Osteoblast (primary cell): ENCODE measurements at regions not wholly inside any gene's neighbourhood (a gene's known extent, or its start where the extent isn't known, plus 50 kb on each side); places are given as distances from the start of the nearest gene placed in this dataset.

ENCODE experiments used
- DNase-seq: peaks from one replicate; pipeline ENCODE4 v3.0.0; 2011; ENCODE audit warnings: low spot score, mixed read lengths; ENCODE audit not compliant: insufficient read length; ENCODE audit errors: missing footprints
- H2AFZ ChIP-seq: 2 replicates; pipeline ENCODE4 v1.6.0; 2011; ENCODE audit warnings: mild to moderate bottlenecking, low read length
- H3K27ac ChIP-seq: 2 replicates; pipeline ENCODE4 v1.5.1; 2011; ENCODE audit warnings: mild to moderate bottlenecking, low read depth, low read length, moderate library complexity
- H3K27me3 ChIP-seq: 2 replicates; pipeline ENCODE4 v1.6.0; 2012; ENCODE audit warnings: mild to moderate bottlenecking, control low read depth, inconsistent platforms, low read length, moderate library complexity; ENCODE audit not compliant: insufficient read depth
- H3K36me3 ChIP-seq: 2 replicates; pipeline ENCODE4 v1.5.1; 2011; ENCODE audit warnings: mild to moderate bottlenecking, low read length, control low read depth, moderate library complexity; ENCODE audit not compliant: insufficient read depth
- H3K4me1 ChIP-seq: 2 replicates; pipeline ENCODE4 v1.5.1; 2011; ENCODE audit warnings: mild to moderate bottlenecking, low read length, control low read depth, moderate library complexity; ENCODE audit not compliant: insufficient read depth
- H3K4me2 ChIP-seq: 2 replicates; pipeline ENCODE4 v1.6.0; 2011; ENCODE audit warnings: mild to moderate bottlenecking, low read length; ENCODE audit not compliant: insufficient read depth
- H3K4me3 ChIP-seq: fragments of 200-600 bp; sonication (generic); 3 replicates; pipeline ENCODE4 v1.5.1; 2012; ENCODE audit warnings: mild to moderate bottlenecking, low read length, inconsistent platforms; ENCODE audit not compliant: insufficient read depth
- H3K79me2 ChIP-seq: 2 replicates; pipeline ENCODE4 v1.6.0; 2012; ENCODE audit warnings: mild to moderate bottlenecking, low read length, control low read depth, inconsistent platforms; ENCODE audit not compliant: insufficient read depth
- H3K9me3 ChIP-seq: 2 replicates; pipeline ENCODE4 v1.5.1; 2011; ENCODE audit warnings: low read depth, low read length, control low read depth
- H4K20me1 ChIP-seq: 2 replicates; pipeline ENCODE4 v1.6.0; 2012; ENCODE audit warnings: mild to moderate bottlenecking, low read length, control low read depth; ENCODE audit not compliant: insufficient read depth
- TF ChIP-seq, protein P1 (sequence below): IDR thresholded peaks from 2 replicates; pipeline ENCODE4 v1.5.1; 2011; ENCODE audit warnings: mild to moderate bottlenecking, low read depth, low read length, moderate library complexity; ENCODE audit errors: extremely low read depth

DNA sequence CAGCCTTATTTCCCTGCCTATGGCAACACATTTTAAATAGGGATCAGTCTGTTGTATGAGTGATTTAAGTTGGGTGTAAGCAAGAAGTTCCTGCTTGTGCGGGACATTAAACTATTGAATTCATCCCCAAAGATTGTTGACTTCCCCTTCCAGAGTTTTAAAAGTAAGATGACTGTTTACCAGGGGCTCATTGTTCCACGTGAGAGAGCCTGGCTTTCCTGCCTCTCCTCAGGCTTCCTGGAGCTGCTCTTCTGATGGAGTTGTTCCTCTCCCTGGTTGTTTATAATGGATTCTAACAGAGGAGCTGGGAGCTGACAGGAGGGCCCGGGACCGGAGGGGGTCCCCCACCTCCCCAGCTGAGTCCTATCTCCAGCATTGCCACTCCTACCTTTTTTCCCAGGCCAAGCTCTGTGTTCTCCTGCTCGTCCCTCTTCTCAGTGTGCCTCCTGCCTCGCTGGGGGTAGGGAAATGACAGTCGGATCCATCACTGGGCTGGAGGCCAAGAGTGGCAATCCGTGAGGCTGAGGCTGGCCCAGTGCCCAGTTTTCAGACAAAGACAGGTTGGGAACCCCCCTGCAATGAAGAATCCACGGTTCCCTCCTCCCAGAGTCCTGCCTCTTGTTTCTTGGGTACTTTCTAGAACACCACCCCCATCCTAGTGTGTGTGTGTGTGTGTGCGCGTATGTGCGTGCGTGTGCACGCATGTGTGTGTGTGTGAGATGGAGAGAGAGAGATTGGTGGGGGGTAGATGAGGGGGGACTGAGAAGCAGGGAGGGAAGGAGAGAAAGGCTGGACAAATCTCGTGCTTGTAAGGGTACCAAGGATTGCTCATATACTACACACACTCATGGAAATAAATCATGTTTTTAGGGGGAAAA, 123.7 kb upstream of the NFIB start:
- Histone ChIP-seq H2AFZ (no peak overlapping the region), H3K27ac (no peak overlapping the region), H3K79me2 (no peaks in the 10 kb centered on the region), H3K36me3 (no peaks in the 10 kb centered on the region), H3K4me3 (no peak overlapping the region), H3K4me1 (peaks cover 8% of the 10 kb centered on the region), H3K27me3 (peaks cover 48% of the 10 kb centered on the region), H3K9me3 (no peaks in the 10 kb centered on the region), H4K20me1 (no peaks in the 10 kb centered on the region), H3K4me2 (no peak overlapping the region)
- TF ChIP-seq, protein P1, sequence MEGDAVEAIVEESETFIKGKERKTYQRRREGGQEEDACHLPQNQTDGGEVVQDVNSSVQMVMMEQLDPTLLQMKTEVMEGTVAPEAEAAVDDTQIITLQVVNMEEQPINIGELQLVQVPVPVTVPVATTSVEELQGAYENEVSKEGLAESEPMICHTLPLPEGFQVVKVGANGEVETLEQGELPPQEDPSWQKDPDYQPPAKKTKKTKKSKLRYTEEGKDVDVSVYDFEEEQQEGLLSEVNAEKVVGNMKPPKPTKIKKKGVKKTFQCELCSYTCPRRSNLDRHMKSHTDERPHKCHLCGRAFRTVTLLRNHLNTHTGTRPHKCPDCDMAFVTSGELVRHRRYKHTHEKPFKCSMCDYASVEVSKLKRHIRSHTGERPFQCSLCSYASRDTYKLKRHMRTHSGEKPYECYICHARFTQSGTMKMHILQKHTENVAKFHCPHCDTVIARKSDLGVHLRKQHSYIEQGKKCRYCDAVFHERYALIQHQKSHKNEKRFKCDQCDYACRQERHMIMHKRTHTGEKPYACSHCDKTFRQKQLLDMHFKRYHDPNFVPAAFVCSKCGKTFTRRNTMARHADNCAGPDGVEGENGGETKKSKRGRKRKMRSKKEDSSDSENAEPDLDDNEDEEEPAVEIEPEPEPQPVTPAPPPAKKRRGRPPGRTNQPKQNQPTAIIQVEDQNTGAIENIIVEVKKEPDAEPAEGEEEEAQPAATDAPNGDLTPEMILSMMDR, result no peak
- no peak for DNase-seq

- H3K79me2 ChIP-seq, result no peaks in the 10 kb centered on the region
- TF ChIP-seq, protein P1, result no peak
- no peak for DNase-seq
Observed at GRCh38 chr9:14435871-14436270, 121.9 kb upstream of the NFIB start.

DNA sequence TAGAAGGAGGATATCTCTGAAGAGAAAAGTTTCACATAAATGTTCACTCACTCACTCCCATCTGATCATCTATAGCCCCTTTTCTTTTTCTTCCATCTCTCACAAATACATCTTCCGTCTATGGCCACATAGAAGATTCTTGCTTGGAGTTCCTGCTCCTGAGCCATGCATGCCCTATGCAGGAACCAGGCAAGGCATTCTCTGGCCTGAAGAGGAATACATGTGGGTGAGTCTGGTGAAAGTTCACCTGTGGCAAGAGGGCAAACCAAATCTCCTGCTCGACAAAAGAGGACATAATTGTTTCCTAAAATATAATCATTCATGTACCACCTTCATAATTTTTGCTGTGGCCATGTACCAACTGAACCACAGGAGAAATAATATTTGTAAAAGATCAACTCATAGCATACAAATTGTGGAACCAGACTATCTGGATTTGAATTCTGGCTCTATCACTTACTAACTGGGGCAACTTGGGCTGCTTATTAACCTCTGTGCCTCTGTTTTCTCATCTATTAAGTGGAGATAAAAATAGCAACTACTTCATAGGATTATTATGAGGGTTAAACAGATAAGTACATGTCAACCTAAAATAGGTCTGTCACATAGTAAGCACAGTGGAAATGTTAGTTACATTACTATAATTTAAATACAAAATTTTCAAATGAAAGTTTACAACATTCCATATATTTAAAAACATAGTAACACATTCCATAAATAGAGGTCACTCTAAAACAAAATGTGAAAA, 121.2 kb upstream of the NFIB start:
- Histone ChIP-seq H3K9me3 (peaks cover 5% of the 10 kb centered on the region), H3K4me1 (peaks cover 8% of the 10 kb centered on the region), H3K27ac (no peak overlapping the region), H3K4me3 (no peak overlapping the region), H3K36me3 (no peaks in the 10 kb centered on the region), H3K79me2 (no peaks in the 10 kb centered on the region), H2AFZ (no peak overlapping the region), H3K27me3 (peaks cover 53% of the 10 kb centered on the region), H4K20me1 (no peaks in the 10 kb centered on the region), H3K4me2 (no peak overlapping the region)
- DNase-seq, result no peak
- TF ChIP-seq, protein P1, result no peak

More at GRCh38 chr9:14435871-14436270, 121.9 kb upstream of the NFIB start:
- Histone ChIP-seq H3K27me3 (peaks cover 55% of the 10 kb centered on the region), H3K4me3 (no peak overlapping the region), H3K9me3 (peaks cover 5% of the 10 kb centered on the region), H3K36me3 (no peaks in the 10 kb centered on the region), H2AFZ (no peak overlapping the region), H3K27ac (no peak overlapping the region), H4K20me1 (no peaks in the 10 kb centered on the region), H3K4me2 (no peak overlapping the region), H3K4me1 (peaks cover 8% of the 10 kb centered on the region)

GRCh38 chr9:14434158-14434504, 120.2 kb upstream of the NFIB start:
- TF ChIP-seq, protein P1, result no peak
- H3K4me2 ChIP-seq, result peak overlapping the region; percentile 65
- H3K27me3 ChIP-seq, result peaks cover 56% of the 10 kb centered on the region
- H3K4me3 ChIP-seq, result no peak overlapping the region
- H3K27ac ChIP-seq, result no peak overlapping the region
- H3K4me1 ChIP-seq, result peaks cover 8% of the 10 kb centered on the region
- H4K20me1 ChIP-seq, result no peaks in the 10 kb centered on the region
- no peak overlapping the region for H2AFZ ChIP-seq
- peaks cover 5% of the 10 kb centered on the region for H3K9me3 ChIP-seq
- H3K36me3 ChIP-seq, result no peaks in the 10 kb centered on the region
- H3K79me2 ChIP-seq, result no peaks in the 10 kb centered on the region
- no peak for DNase-seq
